GM18502 (cell line): ENCODE measurements at regions not wholly inside any gene's neighbourhood (a gene's known extent, or its start where the extent isn't known, plus 50 kb on each side); places are given as distances from the start of the nearest gene placed in this dataset.

Source experiments
- ATAC-seq: cut with Tn5 transposase; IDR thresholded peaks from one replicate; pipeline ENCODE4 v1.9.1; 2021; ENCODE audit warnings: mild to moderate bottlenecking; ENCODE audit not compliant: unreplicated experiment, poor library complexity

GRCh38 chr16:86663685-86664521 lies 85.6 kb downstream of the FOXL1 start:
- no peak for ATAC-seq

DNA sequence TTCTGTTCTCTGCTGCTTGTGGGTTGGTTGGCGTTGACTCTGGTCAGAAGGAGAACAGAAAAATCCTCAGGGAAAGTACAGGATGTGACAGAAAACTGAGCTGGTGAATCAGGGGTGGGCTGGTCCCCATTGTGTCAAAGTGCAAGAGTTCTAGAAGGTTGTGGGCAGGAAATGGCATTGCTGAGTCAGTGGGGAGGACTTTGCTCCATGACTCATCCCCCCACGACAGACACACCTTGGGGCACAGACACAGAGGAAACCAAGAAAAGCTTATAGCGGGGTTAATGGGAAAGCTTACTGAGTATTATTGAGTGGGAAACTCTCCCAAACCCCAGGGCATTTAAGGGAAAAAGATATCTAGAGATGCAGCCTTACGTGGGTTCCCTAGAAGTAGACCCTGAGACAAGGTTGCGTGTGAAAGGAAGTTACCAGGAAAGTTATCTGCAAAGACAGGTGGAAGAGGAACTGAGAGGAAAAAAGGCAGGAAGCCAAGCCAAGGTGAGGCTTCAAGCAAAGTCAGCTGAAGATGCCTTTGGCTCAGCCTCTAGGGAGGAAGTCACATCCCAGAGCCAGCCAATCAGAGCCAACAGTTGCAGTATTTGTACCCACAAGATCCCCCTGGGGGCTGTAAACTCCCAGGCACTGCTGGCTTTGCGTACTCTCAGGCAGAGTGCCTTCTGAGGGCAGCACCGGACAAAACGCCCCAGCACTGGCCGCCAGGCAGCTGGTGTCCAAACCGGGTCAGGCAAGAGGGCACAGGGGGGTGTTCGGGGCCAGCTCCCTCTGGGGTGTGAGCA lies 86.4 kb downstream of the FOXL1 start:
- ATAC-seq: peak; percentile 74

DNA sequence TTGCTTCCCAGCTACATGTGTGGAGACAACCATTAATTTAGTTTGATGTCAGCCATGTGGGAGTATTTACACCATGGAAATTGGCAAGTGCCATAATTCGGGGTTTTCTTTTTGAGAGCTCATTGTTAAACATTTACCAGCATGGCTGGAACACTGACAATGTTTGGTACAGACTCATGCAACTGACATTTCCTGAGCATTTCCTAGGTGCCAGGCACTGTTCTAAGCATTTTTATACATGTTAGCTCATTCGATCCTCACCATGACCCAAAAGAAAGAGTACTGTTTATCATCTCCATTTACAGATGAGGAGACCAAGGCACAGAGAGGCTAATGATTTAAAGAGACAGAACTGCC lies 86.9 kb downstream of the FOXL1 start:
- ATAC-seq: no peak

- ATAC-seq: no peak
Measured at GRCh38 chr16:86665929-86666328, 87.6 kb downstream of the FOXL1 start.

DNA sequence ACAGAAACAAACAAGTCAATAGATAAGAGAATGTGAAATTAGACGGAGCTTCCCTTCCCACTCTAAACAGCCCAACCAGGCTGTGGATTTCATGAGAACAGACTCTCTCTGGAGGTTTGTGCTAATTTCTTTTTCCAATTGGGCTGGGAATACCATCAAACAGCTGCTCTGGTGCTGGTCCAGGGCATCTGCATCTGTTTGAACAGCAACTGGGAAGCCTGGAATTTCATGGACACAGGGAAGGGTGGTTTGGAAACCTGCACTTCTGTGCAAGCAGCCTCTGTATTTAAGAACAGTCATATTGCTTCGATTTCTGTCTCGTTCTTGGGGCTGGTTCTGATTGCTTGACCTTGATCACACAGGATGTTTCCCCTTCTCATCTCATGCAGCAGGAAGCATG lies 88.7 kb downstream of the FOXL1 start:
- ATAC-seq: no peak

DNA sequence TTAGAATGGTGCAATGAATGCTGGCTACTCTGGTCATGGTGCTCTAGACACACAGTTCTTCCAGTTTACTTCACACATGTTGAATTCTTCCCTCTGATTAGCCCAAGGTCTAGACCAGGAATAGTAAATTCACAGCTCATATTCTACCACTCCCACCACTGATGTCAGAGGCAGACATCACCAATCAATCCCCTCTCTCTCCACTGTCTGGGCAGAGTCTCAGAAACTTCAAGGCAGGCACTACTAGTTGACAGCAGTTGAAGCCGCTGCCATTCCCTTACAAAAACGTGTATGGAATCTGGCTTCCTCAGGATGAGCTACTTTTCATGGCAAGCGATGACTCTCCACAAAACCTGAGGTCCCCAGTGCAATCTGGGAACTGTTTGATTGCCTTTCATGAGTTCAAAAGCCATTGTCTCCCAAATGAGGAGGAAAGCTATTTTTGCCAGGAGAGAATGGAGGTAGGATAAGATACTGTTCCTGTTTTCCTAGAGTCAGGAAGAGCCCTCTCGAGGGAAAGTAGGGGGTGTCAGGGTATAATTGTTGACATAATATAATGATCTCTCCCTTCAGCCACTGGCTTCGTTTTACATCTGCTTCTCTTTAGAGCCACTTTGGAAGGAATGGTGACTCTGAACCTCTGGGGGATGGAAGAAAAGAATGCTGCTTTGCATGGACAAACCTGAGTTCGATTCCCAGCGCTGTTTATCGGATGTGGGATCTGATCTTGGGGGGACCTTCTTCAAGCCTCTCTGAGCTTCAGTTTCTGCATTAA lies 90.0 kb downstream of the FOXL1 start:
- ATAC-seq: no peak

DNA sequence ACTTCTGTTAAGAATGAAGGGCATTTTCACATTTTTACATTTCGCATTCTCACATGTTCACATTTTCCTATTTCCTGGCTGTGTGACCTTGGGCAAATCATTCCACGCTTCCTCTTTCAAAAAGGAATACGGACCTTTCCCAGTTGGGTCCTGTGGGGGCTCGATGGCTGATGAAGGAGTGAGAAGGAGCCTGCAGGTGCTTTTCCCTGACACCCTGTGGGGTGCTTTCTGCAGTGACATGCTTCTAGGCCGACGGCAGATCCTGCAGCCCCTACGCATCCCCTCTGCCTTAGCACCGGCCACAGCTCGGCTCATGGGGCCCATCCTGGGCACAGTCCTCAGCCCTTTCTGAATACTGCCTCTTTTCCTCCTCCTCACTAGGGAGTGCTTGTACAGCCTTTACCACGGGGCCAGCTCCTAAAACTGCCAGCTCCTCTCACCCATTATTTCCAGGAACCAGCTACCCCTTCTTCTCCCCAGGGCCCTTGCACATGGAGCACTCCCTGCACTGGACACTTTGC lies 91.0 kb downstream of the FOXL1 start:
- no peak for ATAC-seq

- ATAC-seq: no peak
Measured at GRCh38 chr16:86669937-86670749, 91.8 kb downstream of the FOXL1 start.

DNA sequence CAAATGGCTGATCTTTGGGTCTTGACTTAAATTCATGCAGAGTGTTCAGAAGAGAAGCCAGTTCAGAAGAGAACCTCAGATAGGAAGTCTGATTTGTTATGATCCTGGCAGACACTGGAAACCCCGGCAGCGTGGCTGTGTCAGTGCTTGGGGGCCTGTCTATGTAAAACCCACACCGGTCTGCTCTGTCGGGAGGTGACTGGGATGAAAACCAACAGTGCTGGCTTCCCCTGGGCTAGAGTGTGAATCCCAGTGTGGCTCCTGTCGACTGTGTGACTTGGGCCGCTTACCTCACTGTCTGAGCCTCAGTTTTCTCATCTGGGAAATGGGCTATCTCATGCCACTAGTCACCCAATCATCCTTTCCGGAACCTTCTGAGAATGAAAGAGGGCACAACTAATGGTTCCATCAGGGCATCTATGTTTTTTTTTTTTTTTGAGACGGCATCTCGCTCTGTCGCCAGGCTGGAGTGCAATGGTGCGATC lies 92.4 kb downstream of the FOXL1 start:
- ATAC-seq: no peak

DNA sequence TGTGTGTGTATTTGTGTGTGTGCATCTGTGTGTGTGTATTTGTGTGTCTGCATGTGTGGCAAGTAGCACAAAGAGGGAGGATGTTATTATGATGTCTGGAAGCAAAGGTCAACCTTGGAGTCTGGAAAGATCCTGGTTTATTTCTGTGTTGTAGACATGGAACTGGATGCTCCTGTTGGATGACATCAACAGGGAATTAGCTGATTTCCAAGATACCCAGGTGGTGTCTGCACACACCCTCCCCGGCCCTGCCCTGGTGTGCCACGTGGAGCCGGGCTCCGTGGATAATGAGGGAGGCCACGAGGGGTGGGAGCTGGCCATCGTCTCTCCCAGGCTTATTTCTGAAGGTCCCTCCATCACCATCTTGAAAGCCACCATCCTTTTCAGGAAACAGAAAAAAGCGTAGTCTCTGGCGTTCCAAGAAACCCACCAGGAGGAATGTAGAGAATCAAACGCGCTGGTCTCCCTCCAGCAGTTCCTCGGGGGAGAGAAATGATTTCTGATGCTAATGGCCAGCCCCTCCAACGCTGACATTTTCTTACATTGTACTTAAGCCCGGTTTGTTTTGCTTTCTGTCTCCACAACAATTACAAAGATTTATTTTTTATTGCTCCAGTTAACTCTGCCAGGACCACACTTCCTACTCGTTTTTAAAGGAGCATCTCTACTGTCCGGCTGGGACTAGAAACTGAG lies 93.3 kb downstream of the FOXL1 start:
- ATAC-seq: no peak

DNA sequence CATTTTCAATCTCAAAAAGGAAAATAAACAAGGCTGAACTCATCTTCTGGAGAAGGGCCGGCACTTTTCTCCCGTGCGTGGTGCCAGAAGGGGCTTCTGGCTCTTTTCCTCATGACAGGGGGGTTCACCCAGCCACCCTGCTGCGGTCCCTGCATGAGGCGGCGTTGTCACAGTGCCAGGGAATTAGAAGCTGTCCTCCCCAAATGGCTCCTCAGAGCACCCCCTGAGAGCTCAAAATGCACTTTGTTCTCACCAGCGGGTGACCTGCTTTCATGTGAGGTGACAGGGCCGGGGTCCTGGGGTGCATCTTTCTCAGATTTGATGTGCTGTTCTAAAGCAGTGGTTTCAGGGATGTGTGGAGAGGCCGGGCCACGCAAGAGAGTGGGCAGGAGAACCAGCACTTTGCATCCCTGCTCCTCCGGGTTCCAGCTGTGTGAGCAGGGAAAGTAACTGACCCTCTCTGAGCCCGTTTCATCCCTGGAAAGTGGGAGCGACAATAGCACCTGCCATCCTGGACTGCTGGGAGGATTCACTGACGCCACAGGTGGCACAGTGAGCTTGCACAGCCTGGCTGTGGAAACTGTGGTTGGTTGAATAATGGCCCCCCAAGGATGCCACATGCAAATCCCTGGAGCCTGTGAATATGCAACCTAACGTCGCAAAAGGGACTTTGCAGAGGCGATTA lies 94.0 kb downstream of the FOXL1 start:
- ATAC-seq: no peak

DNA sequence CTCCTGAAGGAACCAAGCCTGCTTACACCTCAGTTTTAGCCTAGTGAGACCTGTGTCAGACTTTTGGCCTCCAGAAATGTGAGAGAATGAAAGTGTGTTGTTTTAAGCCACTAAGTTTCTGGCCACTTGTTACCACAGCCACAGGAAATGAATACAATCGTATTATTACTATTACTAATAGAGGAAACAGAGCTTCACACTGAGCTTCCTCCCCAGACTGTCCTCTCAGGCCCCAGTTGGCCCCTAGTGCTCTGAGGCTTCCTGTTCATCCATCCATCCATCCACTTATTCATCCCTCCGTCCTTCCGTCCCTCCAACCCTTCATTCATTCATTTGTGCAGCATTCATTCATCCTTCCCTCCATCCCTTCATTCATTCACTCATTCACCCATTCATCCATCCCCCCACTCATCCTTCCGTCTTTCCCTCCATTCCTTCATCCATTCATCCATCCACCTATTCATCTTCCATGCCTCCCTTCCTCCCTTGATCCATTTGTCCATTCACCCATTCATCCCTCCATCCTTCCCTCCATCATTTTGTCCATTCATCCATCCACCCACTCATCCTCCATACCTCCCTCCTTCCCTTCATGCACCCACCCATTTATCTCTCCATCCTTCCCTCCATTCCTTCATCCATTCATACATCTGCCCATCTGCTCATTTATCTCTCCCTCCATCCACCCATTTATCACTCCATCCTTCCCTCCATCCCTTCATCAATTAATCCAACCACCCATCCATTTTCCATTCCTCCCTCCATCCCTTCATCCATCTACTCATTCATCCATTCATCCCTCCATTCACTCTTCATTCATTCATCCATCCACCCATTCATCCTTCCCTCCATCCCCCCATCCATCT lies 95.0 kb downstream of the FOXL1 start:
- no peak for ATAC-seq

- no peak for ATAC-seq
Measured at GRCh38 chr16:86673956-86674453, 95.7 kb downstream of the FOXL1 start.

- ATAC-seq: no peak
Measured at GRCh38 chr16:86676254-86676670, 97.9 kb downstream of the FOXL1 start.

DNA sequence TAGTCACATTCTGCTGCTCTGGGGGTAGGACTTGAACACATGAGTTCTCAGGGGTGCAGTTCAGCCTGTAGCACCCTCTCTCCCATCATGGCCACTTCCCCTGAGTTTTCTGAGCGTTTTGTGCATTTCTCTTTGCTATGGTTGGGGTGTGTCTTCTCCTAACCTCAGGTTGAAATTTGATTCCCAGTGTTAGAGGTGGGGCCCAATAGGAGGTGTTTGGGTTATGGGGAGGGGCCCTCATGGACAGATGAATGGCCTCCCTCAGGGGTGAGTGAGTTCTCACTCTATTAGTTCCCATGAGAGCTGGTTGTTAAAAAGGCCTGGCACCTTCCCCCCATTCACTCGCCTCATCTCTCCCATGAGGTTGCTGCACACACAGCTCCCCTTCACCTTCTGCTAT lies 101.1 kb downstream of the FOXL1 start:
- no peak for ATAC-seq

GRCh38 chr16:86680162-86680561 lies 101.8 kb downstream of the FOXL1 start:
- ATAC-seq: no peak

DNA sequence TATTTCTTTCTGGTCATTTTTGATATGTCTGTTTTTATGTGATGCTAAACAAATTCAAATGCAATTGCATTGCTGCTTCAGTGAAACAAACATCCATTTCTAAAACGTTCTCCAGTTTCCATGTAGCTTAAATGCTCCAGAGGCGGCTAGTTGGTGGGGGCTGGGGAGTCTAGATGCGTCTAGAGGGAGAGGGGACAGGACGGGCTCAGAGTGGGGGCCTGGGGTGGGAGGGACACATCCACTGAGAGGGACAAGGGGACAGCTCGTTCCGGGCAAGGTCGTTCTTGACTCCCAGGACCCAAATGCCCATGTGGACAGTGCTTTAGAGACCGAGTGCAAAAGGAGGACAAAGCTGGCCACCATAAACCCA lies 102.3 kb downstream of the FOXL1 start:
- no peak for ATAC-seq
